ENCODE measurements at regions not wholly inside any gene's neighbourhood (a gene's known extent, or its start where the extent isn't known, plus 50 kb on each side); places are given as distances from the start of the nearest gene placed in this dataset.

GRCh38 chr2:235360446-235360845 lies 133.4 kb upstream of the AGAP1 start:
- no peak for TF ChIP-seq CTCF (IDR thresholded peaks at IDR 0.05; ENCODE audit: extremely low read depth, insufficient read depth, missing control alignments)
- in situ Hi-C loops (cut with MboI; ENCODE audit: low pct_unique_long_range_greater_than_20kb, low sequenced_read_pairs, unreplicated experiment), result no loop called here

GRCh38 chr2:235365743-235366142 lies 128.1 kb upstream of the AGAP1 start:
- in situ Hi-C loops (cut with MboI; ENCODE audit: low pct_unique_long_range_greater_than_20kb, low sequenced_read_pairs, unreplicated experiment), result no loop called here
- no peak for DNase-seq (ENCODE audit: low spot score)

More at GRCh38 chr2:235360446-235360845, 133.4 kb upstream of the AGAP1 start:
- no peak for DNase-seq (ENCODE audit: low spot score)

DNA sequence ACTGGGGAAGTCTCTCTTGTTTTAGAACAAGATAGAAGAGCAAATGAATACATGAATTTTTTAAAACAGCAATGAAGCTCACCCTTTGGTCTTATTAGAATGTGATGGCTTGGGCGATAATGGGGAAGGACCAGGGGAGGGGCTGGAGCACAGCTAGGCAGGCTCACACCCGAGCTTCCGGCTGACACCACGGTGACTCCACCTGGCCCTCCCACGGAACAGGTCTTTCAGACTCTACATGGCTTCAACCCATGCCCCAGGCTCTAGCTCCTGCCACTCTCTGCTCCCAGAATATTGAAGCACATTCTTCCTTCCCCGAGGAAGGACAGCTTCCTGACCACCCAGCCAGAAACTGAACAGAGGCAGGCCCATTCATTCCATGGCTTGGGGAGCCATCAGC lies 127.5 kb upstream of the AGAP1 start:
- TF ChIP-seq CTCF (IDR thresholded peaks at IDR 0.05; ENCODE audit: extremely low read depth, insufficient read depth, missing control alignments), result no peak
- DNase-seq (ENCODE audit: low spot score), result no peak
- in situ Hi-C loops (cut with MboI; ENCODE audit: low pct_unique_long_range_greater_than_20kb, low sequenced_read_pairs, unreplicated experiment), result no loop called here

More at GRCh38 chr2:235365743-235366142, 128.1 kb upstream of the AGAP1 start:
- TF ChIP-seq CTCF (IDR thresholded peaks at IDR 0.05; ENCODE audit: extremely low read depth, insufficient read depth, missing control alignments), result no peak

- no peak for TF ChIP-seq CTCF (IDR thresholded peaks at IDR 0.05; ENCODE audit: extremely low read depth, insufficient read depth, missing control alignments)
- no peak for DNase-seq (ENCODE audit: low spot score)
- in situ Hi-C loops (cut with MboI; ENCODE audit: low pct_unique_long_range_greater_than_20kb, low sequenced_read_pairs, unreplicated experiment), result no loop called here
Observed at GRCh38 chr2:235366807-235367206, 127.0 kb upstream of the AGAP1 start.

GRCh38 chr2:235371018-235371417 lies 122.8 kb upstream of the AGAP1 start:
- in situ Hi-C loops (cut with MboI; ENCODE audit: low pct_unique_long_range_greater_than_20kb, low sequenced_read_pairs, unreplicated experiment), result no loop called here
- no peak for DNase-seq (ENCODE audit: low spot score)
- no peak for TF ChIP-seq CTCF (IDR thresholded peaks at IDR 0.05; ENCODE audit: extremely low read depth, insufficient read depth, missing control alignments)

DNA sequence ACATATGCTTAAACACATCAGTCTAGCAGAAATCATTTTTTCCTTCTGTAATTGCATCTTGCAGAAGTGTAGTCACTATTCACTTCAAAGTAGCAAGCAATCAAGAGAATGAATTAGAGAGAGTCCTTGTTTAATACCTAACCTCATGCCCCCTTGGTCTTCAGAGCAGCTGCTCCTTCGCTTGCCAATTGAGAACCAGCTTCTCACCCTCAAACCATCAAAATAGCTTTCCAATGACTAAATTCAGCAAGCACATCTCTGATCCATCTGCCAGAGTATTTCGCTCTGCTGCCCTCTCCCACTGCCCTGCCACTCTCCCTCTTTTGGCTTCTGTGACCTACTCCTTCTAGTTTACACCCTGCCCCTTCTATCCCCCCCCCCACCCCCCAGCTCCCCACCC lies 120.7 kb upstream of the AGAP1 start:
- in situ Hi-C loops (cut with MboI; ENCODE audit: low pct_unique_long_range_greater_than_20kb, low sequenced_read_pairs, unreplicated experiment), result no loop called here
- no peak for DNase-seq (ENCODE audit: low spot score)
- TF ChIP-seq CTCF (IDR thresholded peaks at IDR 0.05; ENCODE audit: extremely low read depth, insufficient read depth, missing control alignments), result no peak

DNA sequence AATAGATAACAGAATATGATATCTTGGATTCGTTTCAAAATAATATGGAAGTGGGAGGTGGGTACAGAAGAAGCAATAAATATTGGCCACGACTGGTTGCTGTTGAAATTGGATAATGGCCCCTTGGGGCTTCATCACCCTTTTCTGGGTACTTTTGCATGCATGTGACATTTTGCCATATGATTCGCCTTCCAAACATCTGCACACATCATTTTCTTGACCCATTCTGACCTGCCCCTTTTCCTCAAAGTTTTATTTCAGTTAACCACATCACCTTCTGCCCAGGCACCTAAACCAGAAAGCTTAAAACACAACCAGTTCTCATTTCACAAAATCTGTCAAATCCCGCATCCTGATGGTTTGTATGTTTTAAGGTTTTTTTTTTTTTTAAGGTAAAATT lies 116.7 kb upstream of the AGAP1 start:
- in situ Hi-C loops (cut with MboI; ENCODE audit: low pct_unique_long_range_greater_than_20kb, low sequenced_read_pairs, unreplicated experiment), result no loop called here
- DNase-seq (ENCODE audit: low spot score), result no peak
- no peak for TF ChIP-seq CTCF (IDR thresholded peaks at IDR 0.05; ENCODE audit: extremely low read depth, insufficient read depth, missing control alignments)

Data from GM13977 (cell line).